ENCODE measurements at regions not wholly inside any gene's neighbourhood (a gene's known extent, or its start where the extent isn't known, plus 50 kb on each side); places are given as distances from the start of the nearest gene placed in this dataset.

DNA sequence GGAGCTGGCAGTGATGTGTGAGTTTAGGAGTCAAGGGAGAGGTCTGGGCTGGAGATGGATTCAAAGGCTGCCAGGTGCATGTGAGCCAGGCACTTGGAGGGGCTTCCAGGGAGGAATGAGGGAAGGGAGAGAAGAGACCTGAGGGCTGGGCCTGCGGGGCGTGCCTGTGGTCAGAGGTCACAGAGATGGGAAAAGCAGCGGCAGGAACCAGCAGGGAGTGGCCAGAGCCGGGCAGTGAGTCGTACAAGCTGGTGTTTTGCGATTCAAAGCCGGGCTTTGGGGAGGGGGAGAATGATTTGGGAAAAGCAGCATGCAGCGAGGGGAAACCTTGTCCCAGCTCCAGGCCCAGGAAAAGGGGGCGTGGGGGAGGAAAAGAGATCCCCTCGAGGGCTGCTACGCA, 96.9 kb upstream of the RTL6 start:
- no peaks in the 10 kb centered on the region for H3K36me3 ChIP-seq (ENCODE audit: control insufficient read depth, insufficient read depth, low read length)
- H3K27ac ChIP-seq (ENCODE audit: insufficient read depth, low read length, poor library complexity, severe bottlenecking) = no peak overlapping the region
- H3K27me3 ChIP-seq (replicated peaks; ENCODE audit: control insufficient read depth, insufficient read depth, low read length, poor library complexity, severe bottlenecking) = no peaks in the 10 kb centered on the region
- H3K9me3 ChIP-seq (ENCODE audit: control insufficient read depth, low read length) = no peaks in the 10 kb centered on the region
- DNase-seq = no peak
- H3K4me1 ChIP-seq (ENCODE audit: control insufficient read depth, insufficient read depth, low read length, poor library complexity, severe bottlenecking) = no peaks in the 10 kb centered on the region
- H3K4me3 ChIP-seq (ENCODE audit: insufficient read depth, low read depth, low read length, poor library complexity, severe bottlenecking) = no peak overlapping the region

DNA sequence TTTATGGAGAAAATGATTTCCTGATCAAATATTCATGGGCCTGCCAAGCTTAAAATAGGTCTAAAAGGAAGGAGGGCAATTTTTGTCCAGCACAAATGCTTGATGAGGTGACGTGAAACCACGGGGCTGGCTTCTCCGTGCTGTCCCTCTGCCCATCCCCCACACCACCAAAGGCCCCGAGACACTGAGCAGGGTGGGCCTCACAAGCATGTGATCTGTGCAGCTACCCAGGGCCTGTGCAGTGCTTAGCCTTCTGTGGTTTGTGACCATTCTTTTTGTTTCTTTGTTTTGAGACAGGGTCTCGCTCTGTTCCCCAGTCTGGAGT, 94.8 kb upstream of the RTL6 start:
- no peaks in the 10 kb centered on the region for H3K27me3 ChIP-seq (replicated peaks; ENCODE audit: control insufficient read depth, insufficient read depth, low read length, poor library complexity, severe bottlenecking)
- H3K4me1 ChIP-seq (ENCODE audit: control insufficient read depth, insufficient read depth, low read length, poor library complexity, severe bottlenecking) = no peaks in the 10 kb centered on the region
- no peaks in the 10 kb centered on the region for H3K36me3 ChIP-seq (ENCODE audit: control insufficient read depth, insufficient read depth, low read length)
- no peak overlapping the region for H3K27ac ChIP-seq (ENCODE audit: insufficient read depth, low read length, poor library complexity, severe bottlenecking)
- no peak overlapping the region for H3K4me3 ChIP-seq (ENCODE audit: insufficient read depth, low read depth, low read length, poor library complexity, severe bottlenecking)
- H3K9me3 ChIP-seq (ENCODE audit: control insufficient read depth, low read length) = no peaks in the 10 kb centered on the region
- DNase-seq = no peak

- no peak for DNase-seq
- H3K27me3 ChIP-seq (replicated peaks; ENCODE audit: control insufficient read depth, insufficient read depth, low read length, poor library complexity, severe bottlenecking) = no peaks in the 10 kb centered on the region
- no peaks in the 10 kb centered on the region for H3K4me1 ChIP-seq (ENCODE audit: control insufficient read depth, insufficient read depth, low read length, poor library complexity, severe bottlenecking)
Observed at GRCh38 chr22:44592126-44592823, 94.2 kb upstream of the RTL6 start.

GRCh38 chr22:44591146-44591790, 93.2 kb upstream of the RTL6 start:
- no peaks in the 10 kb centered on the region for H3K4me1 ChIP-seq (ENCODE audit: control insufficient read depth, insufficient read depth, low read length, poor library complexity, severe bottlenecking)
- no peak overlapping the region for H3K4me3 ChIP-seq (ENCODE audit: insufficient read depth, low read depth, low read length, poor library complexity, severe bottlenecking)
- no peaks in the 10 kb centered on the region for H3K27me3 ChIP-seq (replicated peaks; ENCODE audit: control insufficient read depth, insufficient read depth, low read length, poor library complexity, severe bottlenecking)
- no peak for DNase-seq
- no peaks in the 10 kb centered on the region for H3K36me3 ChIP-seq (ENCODE audit: control insufficient read depth, insufficient read depth, low read length)
- H3K9me3 ChIP-seq (ENCODE audit: control insufficient read depth, low read length) = no peaks in the 10 kb centered on the region
- H3K27ac ChIP-seq (ENCODE audit: insufficient read depth, low read length, poor library complexity, severe bottlenecking) = no peak overlapping the region

More at GRCh38 chr22:44592126-44592823, 94.2 kb upstream of the RTL6 start:
- Histone ChIP-seq H3K4me3 (ENCODE audit: insufficient read depth, low read depth, low read length, poor library complexity, severe bottlenecking) (no peak overlapping the region), H3K9me3 (ENCODE audit: control insufficient read depth, low read length) (no peaks in the 10 kb centered on the region), H3K27ac (ENCODE audit: insufficient read depth, low read length, poor library complexity, severe bottlenecking) (no peak overlapping the region), H3K36me3 (ENCODE audit: control insufficient read depth, insufficient read depth, low read length) (no peaks in the 10 kb centered on the region)

DNA sequence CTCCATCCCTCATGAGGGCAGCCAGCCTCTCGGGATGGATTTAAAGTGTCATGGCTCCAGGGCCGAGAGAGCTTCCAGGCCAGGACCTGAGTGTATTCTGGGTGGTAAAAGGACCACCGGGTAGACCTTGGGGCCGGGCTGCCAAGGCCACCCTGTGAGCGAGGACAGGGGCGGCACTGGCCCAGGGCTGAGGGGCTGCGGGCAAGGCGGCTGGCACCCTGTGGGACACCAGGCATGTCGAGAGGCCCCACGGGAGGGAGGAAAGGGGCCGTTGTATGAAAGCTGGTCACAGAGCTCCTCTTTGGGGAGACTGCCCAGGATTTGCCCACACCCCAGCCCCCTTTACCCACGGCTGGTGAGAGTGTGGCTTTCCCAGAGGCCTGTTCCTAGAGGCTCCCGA, 92.3 kb upstream of the RTL6 start:
- no peaks in the 10 kb centered on the region for H3K36me3 ChIP-seq (ENCODE audit: control insufficient read depth, insufficient read depth, low read length)
- no peaks in the 10 kb centered on the region for H3K4me1 ChIP-seq (ENCODE audit: control insufficient read depth, insufficient read depth, low read length, poor library complexity, severe bottlenecking)
- H3K9me3 ChIP-seq (ENCODE audit: control insufficient read depth, low read length) = no peaks in the 10 kb centered on the region
- H3K4me3 ChIP-seq (ENCODE audit: insufficient read depth, low read depth, low read length, poor library complexity, severe bottlenecking) = no peak overlapping the region
- no peaks in the 10 kb centered on the region for H3K27me3 ChIP-seq (replicated peaks; ENCODE audit: control insufficient read depth, insufficient read depth, low read length, poor library complexity, severe bottlenecking)
- no peak for DNase-seq
- no peak overlapping the region for H3K27ac ChIP-seq (ENCODE audit: insufficient read depth, low read length, poor library complexity, severe bottlenecking)

DNA sequence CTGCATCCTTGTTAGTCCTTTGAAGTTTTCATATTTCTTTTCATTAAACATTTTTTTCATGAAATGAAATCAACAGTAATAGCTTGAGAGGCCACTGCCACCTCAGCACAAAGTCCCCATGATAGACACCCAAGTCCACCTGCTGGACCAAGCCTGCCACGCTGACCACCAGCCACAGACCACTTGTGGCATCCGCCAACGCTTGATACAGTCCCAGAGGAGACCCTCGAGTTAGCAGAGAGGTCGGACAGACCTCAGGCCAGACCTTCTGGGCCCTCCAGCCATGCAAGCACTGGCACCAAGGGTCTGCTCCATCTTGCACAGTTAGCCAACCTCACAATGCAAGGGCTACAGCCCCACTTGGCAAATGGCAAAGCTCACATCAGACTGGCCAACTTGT, 91.8 kb upstream of the RTL6 start:
- Histone ChIP-seq H3K27ac (ENCODE audit: insufficient read depth, low read length, poor library complexity, severe bottlenecking) (no peak overlapping the region), H3K36me3 (ENCODE audit: control insufficient read depth, insufficient read depth, low read length) (no peaks in the 10 kb centered on the region), H3K4me1 (ENCODE audit: control insufficient read depth, insufficient read depth, low read length, poor library complexity, severe bottlenecking) (no peaks in the 10 kb centered on the region), H3K9me3 (ENCODE audit: control insufficient read depth, low read length) (no peaks in the 10 kb centered on the region), H3K4me3 (ENCODE audit: insufficient read depth, low read depth, low read length, poor library complexity, severe bottlenecking) (no peak overlapping the region), H3K27me3 (replicated peaks; ENCODE audit: control insufficient read depth, insufficient read depth, low read length, poor library complexity, severe bottlenecking) (no peaks in the 10 kb centered on the region)
- no peak for DNase-seq

DNA sequence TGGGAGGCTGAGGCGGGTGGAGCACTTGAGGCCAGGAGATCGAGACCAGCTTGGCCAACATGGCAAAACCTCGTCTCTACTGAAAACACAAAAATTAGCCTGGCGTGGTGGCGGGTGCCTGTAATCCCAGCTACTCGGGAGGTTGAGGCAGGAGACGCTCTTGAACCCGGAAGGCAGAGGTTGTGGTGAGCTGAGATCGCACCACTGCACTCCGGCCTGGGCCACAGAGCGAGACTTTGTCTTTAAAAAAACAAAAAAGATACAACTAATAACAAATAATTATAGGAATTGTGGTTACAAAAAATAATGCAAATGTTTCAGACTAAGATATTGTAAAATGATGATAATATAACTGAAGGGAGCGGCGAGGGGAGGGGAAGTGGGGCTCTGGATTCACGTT, 90.3 kb upstream of the RTL6 start:
- Histone ChIP-seq H3K36me3 (ENCODE audit: control insufficient read depth, insufficient read depth, low read length) (no peaks in the 10 kb centered on the region), H3K4me3 (ENCODE audit: insufficient read depth, low read depth, low read length, poor library complexity, severe bottlenecking) (no peak overlapping the region), H3K27ac (ENCODE audit: insufficient read depth, low read length, poor library complexity, severe bottlenecking) (no peak overlapping the region), H3K27me3 (replicated peaks; ENCODE audit: control insufficient read depth, insufficient read depth, low read length, poor library complexity, severe bottlenecking) (no peaks in the 10 kb centered on the region), H3K9me3 (ENCODE audit: control insufficient read depth, low read length) (no peaks in the 10 kb centered on the region), H3K4me1 (ENCODE audit: control insufficient read depth, insufficient read depth, low read length, poor library complexity, severe bottlenecking) (no peaks in the 10 kb centered on the region)
- DNase-seq = no peak

DNA sequence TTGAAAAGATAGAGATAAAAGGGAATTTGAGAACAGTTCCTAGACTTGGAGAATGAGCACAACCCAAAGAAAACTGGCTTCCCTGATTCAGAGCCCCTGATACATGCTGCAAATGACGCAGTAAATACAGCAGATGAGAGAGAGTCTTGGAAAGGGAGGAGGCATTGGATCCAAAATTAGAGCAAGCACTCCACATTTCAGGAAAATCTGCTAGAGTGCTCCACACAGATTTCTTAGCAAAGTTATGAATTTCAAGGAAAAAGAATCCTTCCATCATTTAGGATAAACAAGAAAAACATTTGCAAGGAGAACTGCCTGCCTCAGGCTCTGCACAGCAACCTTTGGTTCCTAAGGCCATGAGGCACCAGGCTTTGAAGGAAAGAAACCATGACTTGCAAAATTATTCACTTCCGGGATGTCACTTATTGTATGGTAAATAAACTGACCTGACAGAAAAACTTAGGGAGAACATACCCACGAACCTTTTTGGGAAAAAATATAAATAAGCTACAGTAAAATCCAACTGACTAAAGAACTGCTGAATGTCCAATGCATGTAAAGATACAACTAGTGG, 89.8 kb upstream of the RTL6 start:
- no peaks in the 10 kb centered on the region for H3K4me1 ChIP-seq (ENCODE audit: control insufficient read depth, insufficient read depth, low read length, poor library complexity, severe bottlenecking)
- no peak overlapping the region for H3K4me3 ChIP-seq (ENCODE audit: insufficient read depth, low read depth, low read length, poor library complexity, severe bottlenecking)
- no peaks in the 10 kb centered on the region for H3K9me3 ChIP-seq (ENCODE audit: control insufficient read depth, low read length)
- no peak overlapping the region for H3K27ac ChIP-seq (ENCODE audit: insufficient read depth, low read length, poor library complexity, severe bottlenecking)
- DNase-seq = no peak
- H3K36me3 ChIP-seq (ENCODE audit: control insufficient read depth, insufficient read depth, low read length) = no peaks in the 10 kb centered on the region
- H3K27me3 ChIP-seq (replicated peaks; ENCODE audit: control insufficient read depth, insufficient read depth, low read length, poor library complexity, severe bottlenecking) = no peaks in the 10 kb centered on the region

GRCh38 chr22:44586999-44587736, 89.1 kb upstream of the RTL6 start:
- Histone ChIP-seq H3K9me3 (ENCODE audit: control insufficient read depth, low read length) (no peaks in the 10 kb centered on the region), H3K4me1 (ENCODE audit: control insufficient read depth, insufficient read depth, low read length, poor library complexity, severe bottlenecking) (no peaks in the 10 kb centered on the region), H3K27ac (ENCODE audit: insufficient read depth, low read length, poor library complexity, severe bottlenecking) (no peak overlapping the region), H3K27me3 (replicated peaks; ENCODE audit: control insufficient read depth, insufficient read depth, low read length, poor library complexity, severe bottlenecking) (no peaks in the 10 kb centered on the region), H3K4me3 (ENCODE audit: insufficient read depth, low read depth, low read length, poor library complexity, severe bottlenecking) (no peak overlapping the region), H3K36me3 (ENCODE audit: control insufficient read depth, insufficient read depth, low read length) (no peaks in the 10 kb centered on the region)
- DNase-seq = no peak

All from effector memory CD4-positive, alpha-beta T cell (primary cell).